Astrocyte (in vitro differentiated cells and primary cell): ENCODE measurements at regions not wholly inside any gene's neighbourhood (a gene's known extent, or its start where the extent isn't known, plus 50 kb on each side); places are given as distances from the start of the nearest gene placed in this dataset.

Experiments
- DNase-seq: peaks from one replicate; pipeline ENCODE4 v3.0.0-alpha.2; 2010; ENCODE audit warnings: low read depth
- FAIRE-seq: peaks from 2 replicates; lab custom pipeline; 2011; peaks lifted over from hg19 to GRCh38; lab: Jason Lieb, UNC
- H2AFZ ChIP-seq: 2 replicates; pipeline ENCODE4 v1.6.0; 2012; ENCODE audit warnings: low read depth, low read length, inconsistent platforms
- H3K27ac ChIP-seq: 2 replicates; pipeline ENCODE4 v1.5.1; 2011; ENCODE audit warnings: low read depth, low read length, inconsistent platforms
- H3K27me3 ChIP-seq: 2 replicates; pipeline ENCODE4 v1.6.0; 2011; ENCODE audit warnings: low read length, inconsistent platforms; ENCODE audit not compliant: insufficient read depth
- H3K36me3 ChIP-seq: 2 replicates; pipeline ENCODE4 v1.5.1; 2011; ENCODE audit warnings: low read length, inconsistent platforms; ENCODE audit not compliant: insufficient read depth
- H3K4me1 ChIP-seq: 2 replicates; pipeline ENCODE4 v1.5.1; 2011; ENCODE audit warnings: low read length, inconsistent platforms; ENCODE audit not compliant: insufficient read depth
- H3K4me2 ChIP-seq: 2 replicates; pipeline ENCODE4 v1.6.0; 2012; ENCODE audit warnings: low read length, inconsistent platforms
- H3K4me3 ChIP-seq: 2 replicates; pipeline ENCODE4 v1.5.1; 2011; ENCODE audit warnings: low read depth, mild to moderate bottlenecking, low read length, inconsistent platforms; ENCODE audit not compliant: insufficient read depth
- H3K79me2 ChIP-seq: 2 replicates; pipeline ENCODE4 v1.6.0; 2012; ENCODE audit warnings: mild to moderate bottlenecking, low read length, inconsistent platforms; ENCODE audit not compliant: insufficient read depth
- H3K9ac ChIP-seq: 2 replicates; pipeline ENCODE4 v1.6.0; 2012; ENCODE audit warnings: mild to moderate bottlenecking, low read length, inconsistent platforms
- H3K9me3 ChIP-seq: 2 replicates; pipeline ENCODE4 v1.5.1; 2012; ENCODE audit warnings: low read depth, mild to moderate bottlenecking, low read length, inconsistent platforms; ENCODE audit not compliant: insufficient read depth
- H4K20me1 ChIP-seq: 2 replicates; pipeline ENCODE4 v1.6.0; 2012; ENCODE audit warnings: low read length, inconsistent platforms; ENCODE audit not compliant: insufficient read depth
- H3K27ac Mint-ChIP-seq: one replicate; pipeline ENCODE4 v1.8.0; 2021; ENCODE audit warnings: mild to moderate bottlenecking, mixed read lengths; ENCODE audit not compliant: unreplicated experiment
- H3K27me3 Mint-ChIP-seq: one replicate; pipeline ENCODE4 v1.8.0; 2021; ENCODE audit warnings: low read depth, mixed read lengths; ENCODE audit not compliant: unreplicated experiment
- H3K36me3 Mint-ChIP-seq: one replicate; pipeline ENCODE4 v1.8.0; 2021; ENCODE audit warnings: low read depth, mixed read lengths; ENCODE audit not compliant: unreplicated experiment
- H3K4me1 Mint-ChIP-seq: one replicate; pipeline ENCODE4 v1.8.0; 2021; ENCODE audit warnings: low read depth, mixed read lengths; ENCODE audit not compliant: unreplicated experiment
- H3K4me3 Mint-ChIP-seq: one replicate; pipeline ENCODE4 v1.8.0; 2021; ENCODE audit warnings: mild to moderate bottlenecking, moderate library complexity, mixed read lengths; ENCODE audit not compliant: unreplicated experiment
- H3K9me3 Mint-ChIP-seq: one replicate; pipeline ENCODE4 v1.8.0; 2021; ENCODE audit warnings: mild to moderate bottlenecking, mixed read lengths; ENCODE audit not compliant: unreplicated experiment
- CTCF ChIP-seq: IDR thresholded peaks from 2 replicates; pipeline ENCODE4 v1.5.1; 2011; ENCODE audit warnings: low read depth, mild to moderate bottlenecking, inconsistent platforms, low read length, moderate library complexity; ENCODE audit not compliant: insufficient read depth
- EZH2 ChIP-seq: IDR thresholded peaks from 2 replicates; pipeline ENCODE4 v1.6.1; 2012; ENCODE audit warnings: mild to moderate bottlenecking, low read length, inconsistent platforms; ENCODE audit not compliant: insufficient read depth

DNA sequence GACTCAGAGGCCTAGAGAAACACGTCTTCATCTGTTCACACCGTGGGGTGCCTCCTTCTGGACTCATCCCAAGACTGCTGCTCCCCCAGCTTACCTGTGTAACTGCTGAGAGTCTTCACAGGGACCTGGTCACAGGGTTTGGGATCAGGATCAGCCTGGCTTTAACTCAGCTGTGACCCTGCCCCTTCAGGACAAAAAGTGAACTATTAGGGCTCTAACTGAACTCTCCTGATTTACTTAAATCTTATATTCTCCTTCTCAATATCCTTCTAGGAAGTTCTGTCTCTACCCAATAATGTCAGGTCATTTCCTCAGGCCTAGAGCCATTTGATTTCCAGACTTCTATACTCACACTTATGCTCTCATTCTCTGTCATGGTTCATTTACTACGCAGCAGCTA lies 108.4 kb downstream of the ZNF280B start:
- FAIRE-seq = no peak

DNA sequence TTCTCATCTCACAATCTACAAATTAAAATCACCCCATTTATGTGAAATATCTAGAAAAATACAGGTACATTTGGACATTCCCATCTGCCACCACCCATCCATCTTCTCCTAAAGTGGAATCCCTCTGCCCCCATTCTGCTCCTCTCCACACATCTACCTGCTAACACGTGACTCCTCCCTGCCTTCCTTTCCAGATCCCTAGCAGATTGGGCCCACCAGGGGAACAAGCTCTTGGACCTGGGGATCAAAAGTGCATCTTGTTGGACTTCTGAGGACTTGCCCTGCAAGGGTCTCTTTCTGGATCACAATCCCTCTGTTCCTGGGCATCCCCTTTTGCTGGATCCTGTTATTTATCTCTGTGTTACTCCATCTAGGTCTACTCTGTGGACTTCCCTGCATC lies 107.6 kb downstream of the ZNF280B start:
- FAIRE-seq (no peak), DNase-seq (no peak)
- no peaks in the 10 kb centered on the region for H3K9me3 Mint-ChIP-seq
- Histone ChIP-seq H3K27me3 (no peaks in the 10 kb centered on the region), H3K4me3 (no peak overlapping the region), H4K20me1 (no peaks in the 10 kb centered on the region), H3K4me2 (no peak overlapping the region), H3K9ac (no peak overlapping the region), H3K79me2 (no peaks in the 10 kb centered on the region), H3K36me3 (no peaks in the 10 kb centered on the region), H3K4me1 (no peaks in the 10 kb centered on the region), H3K9me3 (no peaks in the 10 kb centered on the region), H2AFZ (no peak overlapping the region), H3K27ac (no peak overlapping the region)
- TF ChIP-seq EZH2 = no peak
- TF ChIP-seq CTCF = no peak
- no peak overlapping the region for H3K27ac Mint-ChIP-seq
- peaks cover 2% of the 10 kb centered on the region for H3K36me3 Mint-ChIP-seq
- peaks cover 76% of the 10 kb centered on the region for H3K27me3 Mint-ChIP-seq
- H3K4me1 Mint-ChIP-seq = peaks cover 8% of the 10 kb centered on the region
- no peak overlapping the region for H3K4me3 Mint-ChIP-seq

More for the DNA sequence above, 108.4 kb downstream of the ZNF280B start:
- H3K4me1 Mint-ChIP-seq = peaks cover 8% of the 10 kb centered on the region
- no peaks in the 10 kb centered on the region for H3K27me3 ChIP-seq
- no peaks in the 10 kb centered on the region for H3K4me1 ChIP-seq
- no peaks in the 10 kb centered on the region for H3K79me2 ChIP-seq
- peaks cover 2% of the 10 kb centered on the region for H3K36me3 Mint-ChIP-seq
- H3K4me3 ChIP-seq = no peak overlapping the region
- H3K4me2 ChIP-seq = no peak overlapping the region
- TF ChIP-seq CTCF (no peak), EZH2 (no peak)
- DNase-seq = no peak
- H3K9me3 Mint-ChIP-seq = no peaks in the 10 kb centered on the region
- no peak overlapping the region for H3K27ac Mint-ChIP-seq
- H3K9ac ChIP-seq = no peak overlapping the region
- no peaks in the 10 kb centered on the region for H4K20me1 ChIP-seq
- H3K4me3 Mint-ChIP-seq = no peak overlapping the region
- H3K36me3 ChIP-seq = no peaks in the 10 kb centered on the region
- no peak overlapping the region for H2AFZ ChIP-seq
- peaks cover 72% of the 10 kb centered on the region for H3K27me3 Mint-ChIP-seq
- H3K9me3 ChIP-seq = no peaks in the 10 kb centered on the region
- no peak overlapping the region for H3K27ac ChIP-seq

DNA sequence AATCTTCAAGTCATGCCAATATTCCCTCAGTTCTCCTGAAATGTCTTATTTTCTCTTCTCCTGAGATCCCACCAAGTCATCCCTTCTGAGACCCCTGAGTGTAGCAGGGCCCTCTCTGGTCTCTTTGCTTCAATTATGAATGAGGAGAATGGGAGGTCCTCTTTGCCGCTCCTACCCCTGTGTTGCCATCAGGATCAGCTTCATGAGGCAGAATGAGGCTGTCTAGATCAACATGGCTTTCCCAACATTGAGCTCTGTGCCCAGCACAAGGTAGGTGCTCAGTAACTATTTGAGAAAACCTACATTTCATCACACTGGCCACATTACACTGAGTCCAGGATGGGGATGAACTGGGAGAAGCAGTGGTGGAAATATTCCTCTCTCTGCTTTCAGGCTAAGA lies 107.2 kb downstream of the ZNF280B start:
- Histone ChIP-seq H3K79me2 (no peaks in the 10 kb centered on the region), H3K4me3 (no peak overlapping the region), H3K9ac (no peak overlapping the region), H3K27me3 (no peaks in the 10 kb centered on the region), H3K9me3 (no peaks in the 10 kb centered on the region), H3K27ac (no peak overlapping the region), H3K36me3 (no peaks in the 10 kb centered on the region), H3K4me1 (no peaks in the 10 kb centered on the region), H3K4me2 (no peak overlapping the region), H2AFZ (no peak overlapping the region), H4K20me1 (no peaks in the 10 kb centered on the region)
- no peak for DNase-seq
- TF ChIP-seq EZH2 (no peak), CTCF (no peak)
- no peak for FAIRE-seq
- Mint-ChIP-seq H3K4me3 (no peak overlapping the region), H3K36me3 (peaks cover 2% of the 10 kb centered on the region), H3K4me1 (peaks cover 8% of the 10 kb centered on the region), H3K27me3 (peaks cover 80% of the 10 kb centered on the region), H3K27ac (no peak overlapping the region), H3K9me3 (peaks cover under 1% of the 10 kb centered on the region)
